EL (cell line): ENCODE measurements at regions not wholly inside any gene's neighbourhood (a gene's known extent, or its start where the extent isn't known, plus 50 kb on each side); places are given as distances from the start of the nearest gene placed in this dataset.

Source experiments
- DNase-seq: peaks from one replicate; pipeline ENCODE4 v3.0.0-alpha.2; 2016

DNA sequence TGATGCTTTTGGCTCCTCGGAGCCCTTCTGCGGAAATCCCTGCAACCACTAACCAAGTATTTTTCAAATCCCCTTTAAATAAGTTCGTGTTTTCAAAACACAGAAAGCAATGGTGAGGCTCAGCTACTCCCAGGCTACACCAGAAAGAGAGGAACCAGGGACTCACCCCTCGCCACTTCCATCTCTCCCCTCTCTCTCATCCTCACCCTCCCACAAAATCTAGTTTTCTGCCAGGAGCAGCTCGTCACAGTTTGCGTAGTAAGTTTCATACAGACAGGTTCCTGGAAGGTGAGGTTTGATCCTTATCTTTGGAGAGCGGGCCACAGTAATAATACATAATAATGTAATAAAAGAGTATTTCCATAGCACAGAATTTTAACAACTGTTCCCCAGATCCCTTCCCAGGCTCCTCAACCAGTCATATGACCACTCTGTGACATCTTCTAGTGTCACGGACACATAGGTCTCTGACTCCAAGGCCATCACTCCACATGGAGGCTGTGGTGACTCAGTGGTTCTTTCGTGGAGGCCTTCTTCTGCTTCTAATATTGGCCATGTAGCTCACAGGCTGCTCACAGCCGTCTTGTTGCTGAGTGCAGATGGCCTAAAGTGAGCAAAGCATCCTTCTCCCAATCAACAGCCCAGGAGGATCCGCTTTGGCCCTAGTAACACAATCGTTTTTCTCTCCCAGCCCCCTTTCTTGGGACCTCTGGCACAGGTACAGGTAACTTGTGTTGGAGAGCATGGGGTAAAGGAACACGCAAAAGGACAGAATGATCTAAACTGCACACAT is 295.7 kb downstream of the CDC5L start:
- no peak for DNase-seq

- no peak for DNase-seq
These were observed 297.7 kb downstream of the CDC5L start for GRCh38 chr6:44685213-44685612.

GRCh38 chr6:44696099-44696498 is 308.6 kb downstream of the CDC5L start:
- DNase-seq = peak; percentile 69

DNA sequence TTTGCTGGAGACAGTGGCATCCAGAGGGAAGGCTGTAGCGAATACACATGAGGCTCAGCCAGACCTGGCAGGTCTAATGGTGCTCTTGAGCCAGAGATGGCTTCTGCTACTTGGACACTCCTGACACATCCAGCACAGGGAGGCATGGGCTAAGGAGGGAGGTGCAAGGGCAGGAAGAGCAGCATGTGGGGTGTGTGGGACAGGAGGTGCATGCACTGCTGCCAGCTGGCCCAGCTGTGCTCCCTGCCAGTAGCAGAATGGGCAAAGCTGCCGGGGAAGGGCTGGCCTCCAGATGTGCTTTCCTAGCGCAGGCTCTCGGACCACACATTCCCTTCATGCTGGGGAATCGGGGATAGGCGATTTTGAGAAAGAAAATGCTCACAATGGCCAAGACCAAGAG is 309.2 kb downstream of the CDC5L start:
- peak; percentile 13 for DNase-seq

DNA sequence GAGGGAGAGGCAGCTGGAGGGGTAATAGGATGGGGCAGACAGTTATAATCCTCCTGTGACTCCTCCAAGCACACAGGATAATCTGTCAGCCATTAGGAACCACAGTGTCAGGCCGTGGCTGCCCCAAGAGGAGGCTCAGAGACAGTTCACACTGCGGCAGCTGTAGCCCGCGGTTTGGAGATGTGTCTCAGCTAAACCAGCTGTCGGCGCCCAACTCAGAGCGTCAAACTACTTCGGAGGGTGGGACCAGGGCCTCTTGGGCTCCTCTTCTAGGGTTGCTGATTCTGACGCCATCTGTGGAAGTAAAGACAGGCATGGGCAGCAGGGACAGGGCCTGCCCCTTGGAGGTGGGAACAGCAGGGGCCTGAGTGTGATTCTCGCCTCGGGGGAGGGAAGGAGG is 309.8 kb downstream of the CDC5L start:
- DNase-seq = peak; percentile 20

GRCh38 chr6:44698602-44699001 is 311.1 kb downstream of the CDC5L start:
- no peak for DNase-seq

- no peak for DNase-seq
These were observed 311.6 kb downstream of the CDC5L start for GRCh38 chr6:44699082-44699481.

GRCh38 chr6:44699851-44700250 is 312.3 kb downstream of the CDC5L start:
- DNase-seq = no peak

- no peak for DNase-seq
These were observed 312.9 kb downstream of the CDC5L start for GRCh38 chr6:44700422-44700821.

DNA sequence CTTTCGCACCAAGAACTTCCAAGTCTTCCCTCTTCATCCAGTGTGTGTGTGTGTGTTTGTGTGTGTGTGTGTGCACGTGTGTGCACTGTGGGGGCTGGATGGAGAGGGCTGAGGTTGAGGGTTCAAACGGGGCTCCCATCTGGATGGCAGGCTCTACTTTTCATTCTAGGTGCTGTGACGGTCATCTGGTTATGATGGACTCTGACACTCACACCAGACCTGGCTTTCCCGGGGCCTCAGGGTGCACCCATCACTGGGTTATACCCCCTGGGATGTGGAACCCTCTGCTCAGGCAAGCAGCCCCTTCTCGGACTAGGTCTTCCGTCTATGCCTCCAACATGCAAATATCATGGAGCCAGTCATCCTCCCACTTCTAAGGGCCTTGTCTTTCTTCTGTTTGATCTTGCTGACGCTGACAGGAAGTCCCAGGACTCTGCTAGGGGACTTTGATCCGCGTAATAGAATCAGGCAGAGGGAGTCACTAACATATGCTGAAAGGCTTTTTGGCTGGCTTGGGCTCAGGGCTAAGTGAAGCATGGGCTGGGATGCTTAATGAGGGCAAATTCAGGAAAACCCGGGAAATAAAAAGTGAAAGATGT is 313.6 kb downstream of the CDC5L start:
- DNase-seq = no peak

GRCh38 chr6:44701637-44702101 is 314.2 kb downstream of the CDC5L start:
- peak; percentile 65 for DNase-seq

DNA sequence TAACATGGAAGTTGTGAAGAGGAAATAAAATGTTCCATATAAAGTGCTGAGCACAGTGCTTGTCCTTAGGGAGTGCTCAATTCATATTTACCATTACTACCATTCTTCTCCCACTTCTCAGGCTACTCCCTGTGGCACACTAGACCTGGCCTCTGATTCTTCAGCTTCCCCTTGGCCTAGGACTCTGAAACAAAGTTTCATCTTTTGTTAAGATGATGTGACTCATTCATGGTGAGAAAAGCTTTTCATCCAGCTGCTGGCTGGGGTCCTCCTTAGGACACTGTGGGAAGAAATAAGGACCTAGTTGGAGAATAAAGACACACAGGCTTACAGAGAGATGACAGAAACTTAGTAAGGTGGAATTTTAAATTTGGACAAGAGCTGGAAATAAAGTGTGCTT is 314.8 kb downstream of the CDC5L start:
- DNase-seq = no peak

DNA sequence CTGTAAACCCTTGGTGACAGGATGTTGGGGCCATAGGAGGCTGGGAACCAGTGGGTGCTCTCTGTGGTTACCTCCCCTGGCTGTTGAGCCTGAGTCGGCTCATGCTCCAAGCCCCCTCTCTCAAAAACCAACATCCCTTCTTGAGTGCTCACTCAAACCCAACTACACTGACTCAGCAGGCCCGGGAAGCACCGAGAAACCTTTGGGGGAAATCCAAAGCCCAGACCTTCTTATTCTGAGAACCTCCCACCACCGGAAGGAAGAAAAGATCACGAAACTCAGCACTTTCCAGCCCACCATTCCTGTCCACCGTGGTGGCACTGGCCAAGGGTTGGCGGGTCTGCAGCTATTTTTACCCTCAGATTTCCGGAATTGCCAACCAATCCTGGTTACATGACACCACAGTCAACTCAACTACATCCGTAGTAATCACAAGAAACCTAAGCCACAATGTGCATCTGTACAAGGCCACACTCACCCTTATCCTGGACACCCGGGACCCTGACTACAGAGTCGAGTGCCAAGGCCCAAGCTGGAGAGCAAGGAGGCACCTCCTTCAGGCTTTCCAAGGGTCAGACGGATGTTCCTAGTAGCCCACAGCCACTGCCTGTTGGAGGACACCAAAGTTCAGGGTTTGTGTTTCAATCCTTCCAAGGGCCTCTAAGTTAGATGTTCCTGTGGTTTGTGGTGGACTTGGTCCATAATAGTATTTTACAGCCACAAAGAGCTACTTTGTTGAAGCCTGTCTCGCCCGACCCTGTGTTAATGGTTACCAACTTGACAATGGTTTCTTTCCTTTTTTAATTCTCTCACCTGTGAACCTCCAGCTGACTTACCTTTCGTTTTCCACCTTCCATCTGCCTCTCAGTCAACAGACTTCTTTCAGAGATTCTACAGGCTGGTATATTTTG is 317.0 kb downstream of the CDC5L start:
- no peak for DNase-seq

GRCh38 chr6:44705596-44705995 is 318.1 kb downstream of the CDC5L start:
- no peak for DNase-seq

DNA sequence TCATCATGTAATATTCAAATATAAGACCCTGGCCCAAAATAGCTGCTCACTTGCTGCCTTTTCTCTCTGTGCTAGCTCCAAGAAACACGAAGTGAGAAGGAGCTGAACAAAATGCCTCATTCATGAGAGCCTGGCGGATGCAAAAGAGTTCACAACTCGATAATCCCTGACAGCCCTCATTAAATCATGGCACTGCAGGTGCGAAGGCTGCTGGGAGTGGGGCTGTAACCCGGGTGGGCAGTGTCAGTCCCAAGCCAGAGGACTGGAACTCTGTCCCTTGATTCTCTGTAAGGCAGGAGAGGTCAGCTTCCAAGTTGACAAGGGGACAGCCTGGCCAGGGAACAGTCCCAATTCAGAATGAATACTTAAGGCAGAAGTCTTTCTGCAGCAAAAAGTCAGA is 318.5 kb downstream of the CDC5L start:
- no peak for DNase-seq

DNA sequence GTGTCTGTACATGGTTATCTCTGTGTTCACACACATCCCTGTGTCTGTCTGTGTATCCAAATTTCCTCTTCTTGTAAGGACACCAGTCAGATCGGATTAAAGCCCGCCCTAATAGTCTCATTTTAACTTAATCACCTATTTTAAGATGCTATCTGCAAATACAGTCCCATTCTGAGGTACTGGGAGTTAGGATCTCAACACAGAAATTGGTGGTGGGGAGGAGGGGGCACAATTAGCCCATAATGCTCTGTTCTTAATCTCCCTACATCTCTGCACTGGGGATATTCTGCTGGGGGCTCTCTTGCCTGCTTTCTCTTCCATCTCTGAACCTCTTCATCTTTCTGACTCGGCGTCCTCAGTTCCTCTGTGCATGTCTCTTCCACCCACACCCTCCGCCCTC is 320.7 kb downstream of the CDC5L start:
- no peak for DNase-seq

- DNase-seq = no peak
These were observed 325.0 kb downstream of the CDC5L start for GRCh38 chr6:44712353-44713111.

DNA sequence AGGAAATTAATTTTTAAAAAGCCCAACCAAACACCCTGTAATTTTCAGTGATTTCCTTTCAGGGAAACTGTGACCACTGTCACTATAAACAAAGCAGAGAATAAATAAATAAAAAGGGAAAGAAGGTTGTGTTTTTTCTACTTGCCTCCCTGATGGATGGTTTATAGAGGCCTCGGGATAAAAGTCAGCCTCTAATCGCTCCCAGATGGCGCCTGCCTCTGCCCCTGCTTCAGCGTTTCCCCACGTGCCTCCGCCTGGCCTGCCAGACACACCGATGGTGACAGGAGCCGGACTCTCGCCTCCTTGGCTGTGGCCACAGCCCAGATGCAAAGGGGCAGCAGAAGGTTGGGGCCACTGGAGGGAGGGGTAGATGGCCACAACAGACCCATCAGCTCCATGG is 327.7 kb downstream of the CDC5L start:
- no peak for DNase-seq

DNA sequence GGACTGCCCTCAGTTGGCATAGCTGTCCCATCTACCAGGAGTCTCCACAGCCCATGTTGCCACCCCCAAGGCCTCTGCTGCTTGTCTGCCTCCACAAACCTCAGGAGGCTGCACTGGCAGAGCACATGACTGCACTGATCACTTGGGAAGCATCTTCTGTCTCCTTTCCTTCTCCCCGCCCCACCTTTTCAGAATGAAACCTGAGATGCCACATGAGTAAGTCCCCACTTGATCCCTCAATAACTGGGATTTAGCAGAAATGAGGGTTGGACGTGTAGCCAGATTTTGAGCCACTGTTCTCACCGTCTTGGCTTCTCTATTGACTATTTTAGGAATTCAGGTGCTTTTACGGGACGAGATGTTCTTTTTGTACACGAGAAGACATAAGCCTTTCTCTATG is 328.4 kb downstream of the CDC5L start:
- DNase-seq = no peak

DNA sequence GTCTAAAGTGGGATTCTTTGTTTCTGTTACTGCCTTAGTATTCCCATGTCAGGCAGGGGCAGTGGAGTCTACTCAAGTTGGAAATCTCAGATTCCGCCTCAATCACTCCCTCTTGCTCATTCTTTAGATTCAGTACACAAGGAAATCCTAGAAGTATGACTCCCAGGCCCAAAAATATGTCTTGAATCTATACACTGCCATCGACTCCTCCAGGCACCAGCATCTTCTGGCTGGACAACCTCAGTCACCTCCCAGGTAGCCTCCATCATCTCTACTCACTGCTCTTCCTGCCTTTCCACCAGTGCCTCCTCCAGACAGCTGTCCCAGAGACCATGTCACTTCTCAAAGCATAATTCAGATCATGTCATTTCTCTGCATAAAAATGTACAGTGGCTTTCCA is 329.9 kb downstream of the CDC5L start:
- DNase-seq = no peak

GRCh38 chr6:44721954-44722578 is 334.6 kb downstream of the CDC5L start:
- DNase-seq = no peak

DNA sequence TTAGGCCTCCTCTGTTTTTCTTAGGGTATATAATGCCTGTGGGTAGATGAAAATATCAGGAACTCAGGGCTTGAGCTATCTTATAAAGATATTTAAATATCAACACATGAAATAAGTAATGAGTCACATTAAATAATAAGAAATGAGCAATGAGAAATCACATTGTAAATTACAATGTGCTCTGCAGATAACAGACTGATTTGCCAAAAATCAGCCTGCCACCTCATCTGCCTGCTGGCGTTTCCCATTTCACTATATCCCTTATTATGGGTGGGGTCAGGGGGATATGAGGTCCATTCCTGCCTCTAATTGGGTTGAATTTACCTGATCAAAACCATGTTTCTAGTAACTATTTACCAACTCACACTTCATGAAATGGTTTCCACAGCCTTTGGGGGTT is 335.2 kb downstream of the CDC5L start:
- no peak for DNase-seq
